CD4-positive, alpha-beta T cell treated with Interleukin-17A for 1 hour (primary cell): ENCODE measurements at regions not wholly inside any gene's neighbourhood (a gene's known extent, or its start where the extent isn't known, plus 50 kb on each side); places are given as distances from the start of the nearest gene placed in this dataset.

Experiments used
- DNase-seq: peaks from one replicate; pipeline ENCODE4 v3.0.0-alpha.2; 2020

DNA sequence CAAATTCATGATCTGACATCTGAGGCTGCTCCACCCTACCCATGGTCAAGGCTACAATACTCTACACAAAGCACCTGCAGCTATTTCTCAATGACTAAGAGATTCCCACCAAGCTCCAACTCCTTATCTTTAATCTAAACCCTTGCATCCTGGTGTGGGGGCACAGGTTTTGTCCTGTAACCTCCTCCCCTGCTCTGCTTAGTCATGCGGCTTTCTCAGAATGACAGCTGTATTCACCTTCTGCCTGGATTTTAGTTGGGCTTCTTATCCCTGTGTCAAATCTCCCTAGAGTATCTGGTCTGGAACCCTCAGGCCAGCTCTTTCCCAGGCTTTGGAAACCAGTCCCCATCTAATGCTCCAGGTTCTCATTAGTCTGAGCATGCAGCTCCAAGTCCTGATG, 159.0 kb downstream of the BARHL2 start:
- no peak for DNase-seq

DNA sequence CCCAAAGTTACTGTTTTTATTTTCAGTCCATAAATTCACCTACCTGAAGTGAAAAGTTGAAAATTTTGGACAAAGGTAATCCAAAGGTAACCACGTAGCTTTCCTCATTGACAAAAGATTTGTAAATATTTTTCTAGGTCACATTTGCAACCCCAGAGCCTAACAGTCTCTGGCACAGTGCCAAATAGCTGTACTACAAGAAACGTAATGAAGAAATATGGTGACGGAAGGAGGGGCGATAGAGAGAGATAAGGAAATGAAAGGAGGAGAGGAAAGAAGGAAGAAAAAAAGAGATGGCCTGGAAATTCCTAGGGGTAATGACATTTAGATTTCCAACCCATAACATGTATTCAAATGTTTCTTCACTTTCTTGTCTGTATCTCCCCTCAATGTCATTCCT, 159.4 kb downstream of the BARHL2 start:
- DNase-seq, result no peak

DNA sequence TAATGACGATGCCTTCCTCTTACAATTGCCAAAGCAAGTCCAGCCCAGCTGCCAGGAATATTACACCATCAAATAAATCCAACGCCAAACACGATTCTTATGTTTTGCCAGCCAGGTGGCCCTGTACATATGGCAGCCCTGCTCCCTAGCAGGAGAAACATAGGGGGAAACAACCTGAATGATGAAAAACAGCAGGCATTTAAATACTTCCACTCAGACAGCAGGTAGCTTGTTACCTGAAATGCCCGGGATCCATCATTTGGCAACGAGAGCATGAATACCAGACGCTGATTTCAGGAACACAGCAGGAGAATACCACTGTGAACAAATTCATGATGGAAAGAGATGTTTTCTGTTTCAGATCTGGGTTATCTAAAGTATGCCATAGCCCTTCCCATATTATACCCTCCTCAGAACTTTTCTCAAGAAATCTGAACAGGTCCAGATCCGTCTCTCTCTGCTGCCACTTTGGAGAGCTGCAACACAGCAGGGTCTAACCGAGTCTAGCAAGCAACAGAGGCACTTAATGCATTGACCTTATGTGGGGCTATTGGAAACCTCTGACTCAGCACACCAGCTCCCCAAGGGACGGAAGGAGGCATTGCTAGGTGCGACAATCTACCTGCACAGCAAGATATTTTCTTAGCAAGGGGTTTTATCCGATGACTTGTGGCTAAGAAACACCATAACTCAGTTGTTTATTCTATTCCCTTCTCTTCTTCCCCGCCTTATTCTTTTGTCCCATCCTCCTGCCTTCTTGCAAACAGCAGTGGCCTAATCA, 166.3 kb downstream of the BARHL2 start:
- no peak for DNase-seq

DNA sequence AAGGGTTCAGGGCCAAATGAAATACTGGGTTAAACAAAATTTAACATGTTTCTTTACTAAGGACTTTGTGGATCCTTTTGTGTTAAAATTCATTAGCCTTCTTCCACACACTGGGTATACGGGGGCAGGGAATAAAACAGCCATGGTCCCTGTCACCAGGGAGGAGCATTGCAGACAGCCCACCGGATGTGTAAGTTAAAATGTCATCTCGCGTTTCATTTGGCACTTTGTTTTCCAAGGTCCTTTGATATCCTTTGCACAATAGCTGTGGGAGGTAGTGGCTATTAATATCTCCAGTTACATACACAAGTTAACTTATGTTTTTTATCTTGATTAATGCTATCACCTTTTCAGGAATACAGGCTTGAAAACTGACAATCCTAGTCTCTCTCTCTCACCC, 172.7 kb downstream of the BARHL2 start:
- DNase-seq, result no peak

DNA sequence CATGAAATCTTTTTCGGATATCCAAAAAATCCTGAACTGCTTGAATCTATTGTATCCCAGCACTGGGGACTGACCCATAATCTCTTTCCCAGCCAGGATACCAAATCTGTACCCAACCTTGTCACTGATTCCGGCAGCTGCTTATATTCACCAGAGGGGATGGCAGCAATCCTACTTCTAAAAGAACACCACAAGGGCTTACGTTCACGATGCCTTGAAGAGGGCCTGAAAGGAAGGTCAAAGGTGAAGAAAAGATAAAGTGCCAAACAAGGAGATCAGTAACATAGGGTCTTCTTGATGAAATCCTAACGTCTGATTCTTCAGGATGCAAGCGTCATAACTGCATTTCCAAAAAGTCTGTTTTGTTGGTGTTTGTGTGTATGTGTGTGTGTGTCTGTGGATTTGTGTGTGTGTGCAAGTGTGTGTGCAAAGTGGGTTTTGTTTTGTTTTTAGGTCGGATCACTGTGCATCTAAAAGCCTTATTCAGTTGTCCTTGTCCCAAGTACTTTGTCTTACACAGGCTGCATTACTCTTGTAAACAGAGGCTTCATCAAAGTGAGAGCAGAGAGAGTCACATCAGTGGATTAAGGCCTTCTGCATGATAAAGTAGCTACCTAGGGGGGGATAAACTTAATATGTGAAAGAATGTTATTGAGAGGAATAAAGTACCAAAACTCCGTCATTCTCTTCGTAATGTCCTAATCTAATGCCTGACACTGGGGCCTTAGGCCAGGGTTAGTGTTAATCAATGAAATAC, 179.3 kb downstream of the BARHL2 start:
- no peak for DNase-seq

DNA sequence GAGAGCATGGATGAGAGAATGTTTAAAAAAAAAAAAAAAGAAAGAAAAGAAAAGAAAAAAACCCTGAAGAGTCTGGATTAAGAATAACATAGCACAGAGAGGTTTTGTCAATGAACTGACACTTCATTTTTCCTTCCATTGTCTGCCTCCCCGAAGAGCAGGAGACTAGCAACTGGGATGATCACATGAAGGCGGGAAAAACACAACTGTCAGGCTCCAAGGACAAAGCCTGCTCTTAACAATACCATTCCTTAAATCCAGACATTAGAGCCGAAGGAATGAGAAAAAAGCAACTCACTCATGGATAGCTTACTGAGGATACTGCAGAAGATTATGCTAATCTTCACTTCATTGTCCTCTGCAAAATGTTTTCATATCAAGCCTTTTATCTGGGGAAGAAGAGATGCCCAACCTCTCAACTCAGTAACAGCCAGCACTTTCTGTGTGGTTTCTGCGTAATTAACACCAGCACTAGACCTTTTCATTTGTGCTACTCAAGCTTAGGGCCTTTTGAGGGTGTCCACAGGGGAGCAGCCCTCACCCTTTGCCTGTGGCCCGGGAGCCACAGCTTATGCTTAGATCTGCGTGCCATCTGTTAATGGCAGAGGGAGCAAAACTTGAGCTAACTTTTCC, 182.3 kb downstream of the BARHL2 start:
- no peak for DNase-seq

DNA sequence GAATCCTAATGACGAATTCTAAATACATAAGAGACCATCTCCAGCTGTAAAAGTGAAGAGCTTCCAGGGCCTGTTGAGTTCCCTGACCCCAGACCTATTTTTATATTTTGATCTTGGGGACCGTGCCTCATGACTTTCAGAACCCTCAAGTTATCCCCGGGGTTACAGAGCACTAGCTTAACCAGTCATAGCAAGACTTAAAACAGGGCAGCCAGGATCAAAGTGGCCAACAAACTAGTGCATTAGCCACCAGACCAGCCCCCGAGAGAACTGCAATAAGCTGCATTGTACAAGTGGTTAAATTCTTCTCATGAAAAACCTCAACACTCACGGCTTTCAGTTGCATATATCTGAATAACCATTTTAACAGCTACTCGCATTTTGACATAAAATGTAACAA, 183.0 kb downstream of the BARHL2 start:
- DNase-seq, result no peak

DNA sequence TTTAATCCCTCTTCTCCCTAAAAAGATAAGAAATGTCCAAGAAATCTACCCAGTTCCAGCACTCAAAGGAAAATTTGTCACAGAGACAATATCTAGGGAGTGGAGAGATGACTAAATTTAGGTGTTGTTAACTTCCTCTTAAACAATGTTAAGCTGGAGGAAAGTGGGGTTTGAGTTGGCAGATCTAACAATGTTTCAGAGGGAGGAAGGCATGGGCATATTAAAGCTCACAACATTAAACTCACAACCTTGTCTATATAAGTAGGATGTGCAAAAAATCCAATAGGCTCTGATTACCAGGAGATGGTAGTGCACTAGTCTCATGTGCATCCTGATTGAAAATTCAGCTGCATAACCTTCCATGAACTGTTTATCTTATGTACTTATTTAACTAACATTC, 190.1 kb downstream of the BARHL2 start:
- no peak for DNase-seq

DNA sequence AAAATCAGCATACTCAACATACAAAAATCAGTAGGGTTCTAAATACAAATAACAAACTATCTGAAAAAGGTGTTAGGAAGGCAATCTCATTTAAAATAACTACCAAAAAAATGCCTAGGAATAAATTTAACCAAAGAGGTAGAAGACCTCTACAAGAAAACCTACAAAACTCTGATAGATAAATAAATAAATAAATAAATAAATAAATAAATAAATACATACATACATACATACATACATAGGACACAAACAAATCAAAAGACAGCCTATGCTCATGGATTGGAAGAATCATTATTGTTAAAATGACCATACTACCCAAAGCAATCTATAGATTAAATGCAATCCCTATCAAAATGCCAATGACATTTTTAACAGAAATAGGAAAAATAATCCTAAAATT, 194.7 kb downstream of the BARHL2 start:
- no peak for DNase-seq

DNA sequence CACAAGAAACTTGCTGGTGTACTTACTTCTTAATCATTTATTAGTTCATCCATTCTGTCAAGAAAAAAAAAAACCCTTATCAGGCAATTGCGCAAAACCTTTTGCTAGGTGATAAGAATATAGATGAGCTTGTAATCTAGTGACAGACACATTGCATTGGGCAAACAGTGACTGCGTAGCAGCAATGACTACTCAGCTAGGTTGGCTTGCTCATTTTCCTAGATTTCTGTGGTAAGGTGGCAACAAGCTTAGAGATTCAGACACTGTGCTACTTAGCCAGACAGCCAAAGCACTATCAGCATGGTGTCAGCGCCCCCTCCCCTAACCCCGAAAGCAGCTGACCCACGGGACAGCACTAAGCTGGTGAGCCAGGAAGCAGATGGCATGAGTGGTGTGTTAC, 203.1 kb downstream of the BARHL2 start:
- no peak for DNase-seq

DNA sequence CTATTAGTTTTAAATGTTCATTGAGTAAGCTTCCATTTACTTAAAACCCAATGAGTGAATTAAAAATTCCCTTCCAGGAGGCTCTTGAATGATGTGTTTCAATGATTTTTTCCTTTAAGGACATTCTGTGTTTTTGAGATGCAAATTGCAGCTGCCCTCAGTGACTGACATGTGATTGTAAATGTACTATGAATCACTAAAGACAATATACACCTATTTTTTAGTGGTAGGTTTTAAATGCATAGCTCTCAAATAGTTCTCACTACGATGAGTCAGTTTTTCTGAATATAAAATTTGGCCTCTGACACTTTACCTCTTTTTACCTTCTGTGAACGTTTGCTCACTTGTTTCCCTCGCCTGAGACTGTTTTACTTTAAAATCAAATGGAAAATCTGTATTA, 204.7 kb downstream of the BARHL2 start:
- DNase-seq, result no peak

DNA sequence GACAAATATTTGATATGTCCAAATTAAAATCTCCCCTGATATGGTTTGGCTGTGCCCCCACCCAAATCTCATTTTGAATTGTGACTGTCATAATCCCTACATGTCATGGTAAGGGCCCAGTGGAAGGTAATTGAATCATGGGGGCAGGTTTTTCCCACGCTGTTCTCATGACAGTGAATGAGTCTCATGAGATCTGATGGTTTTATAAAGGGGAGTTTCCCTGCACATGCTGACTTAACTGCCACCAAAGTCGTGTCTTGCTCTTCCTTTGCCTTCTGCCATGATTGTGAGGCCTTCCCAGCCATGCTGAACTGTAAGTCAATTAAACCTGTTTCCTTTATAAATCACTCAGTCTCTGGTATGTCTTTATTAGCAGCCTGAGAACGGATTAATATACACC, 207.0 kb downstream of the BARHL2 start:
- no peak for DNase-seq

DNA sequence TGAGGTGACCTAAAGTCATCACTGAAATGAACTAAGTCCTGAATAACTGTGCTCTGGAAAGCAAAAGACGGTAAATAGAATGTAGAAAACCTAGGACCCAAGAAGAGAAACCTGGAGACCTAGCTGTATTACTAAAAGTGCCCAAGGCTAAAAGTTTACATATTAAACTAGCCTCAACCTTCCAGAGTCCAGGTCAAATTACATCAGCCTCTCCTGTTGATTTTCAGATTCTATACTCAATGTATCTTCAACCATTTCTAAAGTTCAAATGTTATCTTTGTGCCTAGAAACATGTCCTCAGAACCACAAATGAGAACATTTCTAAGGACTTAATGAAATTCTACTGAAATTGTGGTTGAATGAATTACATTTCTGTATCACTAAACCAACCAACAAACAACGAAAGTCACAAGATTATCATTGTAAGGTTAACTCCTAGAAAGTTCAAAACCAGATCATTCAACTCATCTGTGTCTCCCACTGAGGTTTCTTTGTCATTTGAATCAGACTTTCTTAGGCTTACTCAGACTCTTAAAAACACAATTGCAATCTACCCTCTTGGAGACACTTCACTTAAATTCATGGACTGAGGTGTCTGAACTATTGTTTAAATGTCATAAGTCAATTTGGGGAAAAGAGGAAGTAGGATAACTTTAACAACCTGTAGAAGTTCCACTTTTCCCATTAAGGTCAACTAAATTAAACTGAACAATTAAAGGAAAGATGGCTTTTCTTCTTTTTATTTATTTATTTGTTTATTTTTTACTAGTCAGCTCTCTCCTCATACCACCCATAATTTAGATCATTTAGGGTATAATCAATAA, 207.7 kb downstream of the BARHL2 start:
- no peak for DNase-seq

DNA sequence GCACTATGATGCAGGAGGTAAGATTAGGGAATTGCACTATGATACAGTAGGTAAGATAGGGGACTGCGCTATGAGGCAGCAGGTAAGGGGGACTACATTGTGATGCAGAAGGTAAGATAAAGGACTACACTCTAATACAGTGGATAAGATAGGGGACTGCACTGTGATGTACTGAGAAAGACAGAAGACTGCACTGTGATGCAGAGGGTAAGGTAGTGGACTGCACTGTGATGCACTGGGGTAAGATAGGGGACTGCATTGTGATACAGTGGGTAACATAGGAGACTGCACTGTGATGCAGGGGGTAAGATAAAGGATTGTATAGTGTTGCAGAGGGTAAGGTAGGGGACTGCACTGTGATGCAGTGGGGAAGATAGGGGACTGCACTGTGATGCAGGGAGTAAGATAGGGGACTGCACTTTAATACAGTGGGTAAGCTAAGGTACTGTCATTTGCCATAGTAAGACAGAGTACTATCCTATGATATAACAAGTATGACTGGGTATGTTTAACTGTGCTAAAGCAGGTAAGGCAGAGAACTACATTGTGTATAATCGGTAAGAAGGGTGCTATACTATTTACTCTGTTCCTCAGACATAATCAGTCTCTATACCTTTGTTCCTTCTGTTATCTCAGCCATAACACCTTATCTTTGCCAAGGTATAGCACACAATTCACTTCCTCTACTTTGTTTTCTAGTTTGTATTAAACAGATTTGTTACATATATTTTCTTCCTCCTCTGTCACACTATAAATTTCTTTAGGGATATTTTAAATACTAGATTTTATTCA, 208.5 kb downstream of the BARHL2 start:
- DNase-seq, result no peak

DNA sequence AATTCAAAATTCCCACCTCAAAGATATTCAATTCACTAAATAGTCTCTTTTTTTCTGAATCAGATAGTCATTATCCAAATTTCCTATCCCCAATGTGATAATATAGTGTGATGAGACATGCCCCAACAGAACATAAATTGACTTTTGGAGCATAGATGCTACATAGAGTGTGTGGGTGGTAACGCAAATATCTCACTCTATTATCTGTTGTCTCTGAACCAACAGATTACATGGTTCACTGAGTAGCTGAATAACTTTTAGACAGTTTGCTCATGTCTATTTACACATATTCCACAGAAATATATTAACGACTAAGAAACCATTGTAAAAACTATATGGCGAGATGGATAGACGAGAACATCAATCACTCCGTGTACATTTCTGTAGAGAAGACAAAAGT, 209.9 kb downstream of the BARHL2 start:
- no peak for DNase-seq

DNA sequence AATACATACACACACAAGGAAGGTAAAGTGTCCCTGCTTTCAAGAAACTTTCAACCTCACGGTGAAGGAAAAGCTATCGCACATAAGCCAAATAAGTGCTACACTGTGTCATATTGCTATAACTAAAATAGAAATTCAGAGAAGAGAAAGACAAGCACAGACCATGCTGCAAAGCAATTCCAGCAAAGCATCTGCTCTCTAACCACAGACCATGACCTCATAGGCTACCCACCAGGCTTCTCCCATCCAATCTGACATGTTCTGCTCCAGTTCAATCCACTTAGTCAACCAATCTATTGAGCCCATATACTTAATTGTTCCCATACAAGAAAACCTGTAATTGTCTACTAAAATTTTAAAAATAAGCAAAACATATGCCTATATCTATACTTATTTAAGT, 211.3 kb downstream of the BARHL2 start:
- DNase-seq, result no peak

DNA sequence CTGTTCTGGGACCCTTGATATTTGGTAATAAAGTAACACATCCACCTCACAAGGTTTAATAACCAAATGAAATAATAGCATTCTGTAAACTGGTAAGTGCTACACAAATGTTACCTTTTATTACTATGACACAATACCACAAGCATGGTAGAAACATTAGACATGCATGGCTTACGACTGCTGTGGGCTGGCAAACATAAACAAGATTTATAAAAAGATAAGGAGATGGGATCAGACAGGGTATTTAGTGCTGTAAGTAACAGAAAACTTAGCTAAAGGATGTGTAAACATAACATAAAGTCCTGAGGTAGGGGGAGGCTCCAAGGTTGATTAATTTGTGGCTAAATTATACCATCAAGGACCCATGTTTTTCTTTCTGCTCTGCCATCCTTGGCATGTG, 212.6 kb downstream of the BARHL2 start:
- no peak for DNase-seq

DNA sequence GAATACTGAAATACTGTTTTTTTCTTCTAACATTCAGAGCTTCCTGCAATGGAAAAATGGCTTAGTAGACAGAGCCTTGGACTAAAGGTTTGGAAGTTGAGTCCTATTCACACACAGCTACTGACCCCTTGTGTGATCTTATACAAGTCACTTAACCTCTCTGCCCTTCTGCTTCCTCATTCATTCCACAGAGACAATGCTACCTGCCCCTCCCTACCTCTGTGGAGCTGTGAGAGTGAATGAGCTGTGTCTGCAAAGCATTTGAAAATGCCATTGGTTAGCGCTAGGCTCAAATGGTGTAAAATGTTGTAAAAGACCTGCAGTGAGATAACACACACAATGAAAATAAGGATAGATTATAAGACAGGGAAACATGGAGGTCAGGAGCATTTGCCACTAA, 214.4 kb downstream of the BARHL2 start:
- no peak for DNase-seq

DNA sequence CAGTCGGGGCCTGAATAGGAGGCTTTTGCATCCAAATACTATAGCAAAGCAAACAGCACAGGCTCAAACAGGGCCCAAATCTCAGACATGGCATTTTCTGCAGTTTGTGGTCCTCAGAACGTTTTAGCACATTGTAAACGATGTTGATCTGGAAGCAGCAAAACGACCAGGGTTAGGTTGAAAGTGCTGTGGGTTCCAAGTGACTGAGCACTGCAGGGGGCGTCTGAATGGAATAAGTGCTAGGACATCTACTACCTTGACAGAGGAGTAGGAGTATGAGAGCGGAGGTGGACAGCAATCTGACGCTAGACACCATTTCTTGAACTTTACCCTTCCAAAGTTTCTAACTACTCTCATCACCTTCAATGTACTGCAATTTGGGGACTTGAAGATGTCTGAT, 214.9 kb downstream of the BARHL2 start:
- DNase-seq, result no peak

DNA sequence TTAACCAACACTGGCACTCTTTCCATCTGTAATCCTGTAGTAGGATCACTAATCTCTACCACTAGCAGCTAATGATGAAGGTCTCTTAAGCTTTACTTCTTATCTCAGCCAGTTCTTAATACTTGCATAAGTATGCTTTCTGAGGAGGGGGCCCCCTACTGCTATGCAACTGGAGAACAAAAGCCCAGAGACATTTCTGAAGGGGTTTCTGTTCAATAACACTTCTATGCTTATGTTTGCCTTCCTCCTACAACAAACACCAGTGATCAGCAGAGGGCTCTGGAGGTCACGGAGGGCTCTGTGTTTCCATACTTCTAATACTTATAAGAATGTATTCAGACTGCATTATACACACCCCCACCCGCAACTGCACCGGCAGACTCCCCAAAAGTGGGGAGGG, 215.8 kb downstream of the BARHL2 start:
- no peak for DNase-seq

DNA sequence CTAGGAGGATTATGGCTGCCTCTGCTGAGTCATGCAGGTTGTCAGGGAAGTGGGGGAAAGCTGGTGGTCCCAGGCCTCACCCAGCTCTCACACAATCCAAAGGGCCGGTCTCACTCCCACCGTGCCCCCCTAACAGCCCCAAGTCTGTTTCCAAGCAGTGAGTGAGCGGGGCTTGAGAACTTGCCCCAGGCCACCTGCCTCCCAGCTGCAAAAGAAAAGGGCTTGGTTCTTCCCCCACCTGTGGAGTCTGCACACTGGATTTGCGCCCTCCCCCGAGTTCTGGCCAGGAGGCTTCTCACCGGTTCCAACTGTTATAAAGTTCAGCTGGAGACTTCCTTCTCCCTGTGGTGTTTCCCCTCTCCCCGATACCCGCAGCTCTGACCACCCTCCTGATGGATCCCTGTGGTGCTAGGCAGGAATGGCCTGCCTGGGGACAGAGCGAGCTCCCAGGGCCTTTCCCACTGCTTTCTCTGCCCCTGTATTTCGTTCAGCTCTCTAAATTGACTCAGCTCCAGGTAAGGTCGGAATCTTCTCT, 222.3 kb downstream of the BARHL2 start:
- no peak for DNase-seq

DNA sequence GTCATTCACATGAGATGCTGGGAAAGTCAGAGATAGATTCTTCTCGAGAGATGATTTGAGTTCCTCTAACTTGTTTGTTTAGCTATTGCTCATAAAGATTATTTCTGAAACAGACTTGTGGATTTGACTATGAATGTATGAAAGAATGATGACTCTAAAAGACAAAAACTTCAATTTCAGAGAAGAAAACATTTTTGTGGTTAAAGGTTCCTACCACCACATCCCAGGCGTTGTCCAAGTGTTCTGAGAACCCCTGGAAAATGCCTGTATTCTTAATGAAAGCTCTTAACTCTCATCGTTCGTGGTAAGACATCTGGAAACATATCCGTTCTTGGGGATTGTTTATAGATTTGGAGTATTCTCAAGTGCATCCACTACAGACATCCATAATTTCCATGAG, 228.7 kb downstream of the BARHL2 start:
- DNase-seq, result no peak
